Pancreas (tissue), 10 donors: ENCODE measurements at regions not wholly inside any gene's neighbourhood (a gene's known extent, or its start where the extent isn't known, plus 50 kb on each side); places are given as distances from the start of the nearest gene placed in this dataset.

ENCODE experiments used
- ATAC-seq, 4 donors: fragments of 200-7000 bp; cut with Tn5 transposase; one replicate each; pipeline versions ENCODE4 v1.8.0 to v1.9.1; 2020; ENCODE audit warnings: mild to moderate bottlenecking in 4 of 4, moderate library complexity in 4 of 4
- DNase-seq, 6 donors: peaks; one replicate each; pipeline ENCODE4 v3.0.0-alpha.2; 2020
- FAIRE-seq: peaks from 2 replicates; lab custom pipeline; 2012; peaks lifted over from hg19 to GRCh38; lab: Jason Lieb, UNC
- H3K27ac ChIP-seq, 4 donors: fragments of 200-600 bp; sonication (generic); 1 replicate in 3 of 4; 2 replicates in 1 of 4; pipeline versions ENCODE4 v1.5.0 to v1.8.0; 2020
- H3K27me3 ChIP-seq, 4 donors: fragments of 200-600 bp; one replicate each; pipeline ENCODE4 v1.8.0; 2021
- H3K36me3 ChIP-seq, 3 donors: fragments of 200-600 bp; sonication (generic) in 1 of 3; one replicate each; pipeline versions ENCODE4 v1.5.0 to v1.8.0; 2020 to 2021
- H3K4me1 ChIP-seq, 3 donors: fragments of 200-600 bp; one replicate each; pipeline ENCODE4 v1.8.0; 2021
- H3K4me3 ChIP-seq, 4 donors: fragments of 200-600 bp; sonication (generic) in 2 of 4; one replicate each; pipeline versions ENCODE4 v1.5.0 to v1.8.0; 2020 to 2021
- H3K9me3 ChIP-seq, 4 donors: fragments of 200-600 bp; one replicate each; pipeline ENCODE4 v1.8.0; 2021
- CTCF ChIP-seq, 4 donors: fragments of 200-600 bp; sonication (generic) in 3 of 4; IDR thresholded peaks; one replicate each; pipeline versions ENCODE4 v1.5.0 to v1.8.0; 2021; ENCODE audit warnings: antibody characterized with exemption in 4 of 4
- WGBS, 2 donors: extraction: QIAGEN DNeasy Blood & Tissue Kit; methylation state at CpG; one replicate each; pipeline ENCODE4 v1.1.7; 2013; 5-methylcytosine and 5-hydroxymethylcytosine counted together
- intact Hi-C, 3 donors: fragments of 100-400 bp; cut with DNase I; formaldehyde crosslinking; loops; one replicate each; pipeline versions ENCODE4 v1.11.1 to v1.14.2; 2022
- donor health status: healthy with polysubstance abuse.
- donor health status: DM: no; HTN: no; CAD: no; lungs with moderate emphysema.
- donor health status: DM: no; HTN: no; CAD: no.
- donor health status: control.
- donor health status: control.
- donor health status: Bipolar disorder and iron deficiency.
- donor health status: DM: yes; HTN: yes; CAD: no.
- donor health status: DM: no; HTN: no; CAD: no.
- donor health status: DM: no; HTN: no; CAD: no.
- donor health status: DM: yes; HTN: yes; CAD: no.

DNA sequence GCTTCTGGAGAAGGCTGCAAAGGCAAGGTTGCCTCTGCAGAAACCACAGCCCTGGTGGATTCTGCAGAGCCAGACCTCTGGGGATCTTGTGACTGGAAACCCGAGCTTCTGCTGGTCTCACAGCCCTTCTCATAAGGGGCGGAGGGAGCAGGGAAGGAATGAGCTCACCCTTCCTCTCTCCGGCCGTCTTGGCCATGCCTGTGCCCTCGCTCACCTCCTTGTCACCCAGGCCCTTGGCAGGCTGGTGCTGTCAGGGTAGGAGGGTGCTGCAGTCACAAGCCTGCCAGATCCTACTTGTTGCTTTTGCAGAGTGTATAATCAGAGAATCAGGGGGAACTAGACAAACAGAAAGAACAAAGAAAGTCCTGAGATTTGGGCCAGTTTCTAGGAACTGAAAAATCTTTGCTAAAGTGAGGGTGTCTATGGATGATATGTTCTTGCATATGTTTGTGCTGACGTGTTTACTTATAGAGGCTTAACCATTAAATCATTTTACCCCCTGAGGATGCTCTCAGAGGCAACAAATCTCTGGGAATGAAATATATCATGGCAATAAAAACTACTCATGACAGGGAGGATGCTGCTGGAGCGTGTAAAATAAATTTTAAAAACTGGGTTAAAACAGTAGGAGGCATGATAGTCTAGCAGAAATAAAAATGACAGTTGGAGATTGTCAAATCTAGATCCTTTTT is 244.9 kb upstream of the SOX4 start:
- FAIRE-seq (no peak), DNase-seq (no peak), ATAC-seq (peak in 2 of 4 donors; percentile 59 to 73)
- no peak for TF ChIP-seq CTCF (IDR thresholded peaks at IDR 0.05)
- no peaks in the 10 kb centered on the region for H3K9me3 ChIP-seq
- no peaks in the 10 kb centered on the region for H3K27me3 ChIP-seq
- H3K4me3 ChIP-seq = no peak overlapping the region
- H3K36me3 ChIP-seq = no peaks in the 10 kb centered on the region
- no peak overlapping the region for H3K27ac ChIP-seq
- intact Hi-C loops = no loop called here
- no peaks in the 10 kb centered on the region for H3K4me1 ChIP-seq
- 60 to 61% methylated on average over 7 of the region's 7 CpGs for WGBS, 2 donors

- intact Hi-C loops = no loop called here
- DNase-seq = no peak
These were observed 243.7 kb upstream of the SOX4 start for GRCh38 chr6:21349834-21350233.

GRCh38 chr6:21350926-21351325 is 242.6 kb upstream of the SOX4 start:
- no peak for FAIRE-seq
- Histone ChIP-seq H3K9me3 (no peaks in the 10 kb centered on the region), H3K4me3 (no peak overlapping the region), H3K36me3 (no peaks in the 10 kb centered on the region), H3K27me3 (no peaks in the 10 kb centered on the region), H3K4me1 (no peaks in the 10 kb centered on the region), H3K27ac (no peak overlapping the region)
- no peak for DNase-seq
- ATAC-seq = no peak
- TF ChIP-seq CTCF (IDR thresholded peaks at IDR 0.05) = no peak
- 74 to 75% methylated on average over 5 of the region's 5 CpGs for WGBS, 2 donors
- intact Hi-C loops = no loop called here

More at GRCh38 chr6:21349834-21350233, 243.7 kb upstream of the SOX4 start:
- FAIRE-seq = no peak
- ATAC-seq = no peak
- WGBS, 2 donors = 81 to 83% methylated on average over 3 of the region's 3 CpGs
- no peaks in the 10 kb centered on the region for H3K9me3 ChIP-seq
- no peak overlapping the region for H3K27ac ChIP-seq
- no peaks in the 10 kb centered on the region for H3K27me3 ChIP-seq
- H3K4me3 ChIP-seq = no peak overlapping the region
- no peaks in the 10 kb centered on the region for H3K4me1 ChIP-seq
- no peaks in the 10 kb centered on the region for H3K36me3 ChIP-seq
- no peak for TF ChIP-seq CTCF (IDR thresholded peaks at IDR 0.05)

DNA sequence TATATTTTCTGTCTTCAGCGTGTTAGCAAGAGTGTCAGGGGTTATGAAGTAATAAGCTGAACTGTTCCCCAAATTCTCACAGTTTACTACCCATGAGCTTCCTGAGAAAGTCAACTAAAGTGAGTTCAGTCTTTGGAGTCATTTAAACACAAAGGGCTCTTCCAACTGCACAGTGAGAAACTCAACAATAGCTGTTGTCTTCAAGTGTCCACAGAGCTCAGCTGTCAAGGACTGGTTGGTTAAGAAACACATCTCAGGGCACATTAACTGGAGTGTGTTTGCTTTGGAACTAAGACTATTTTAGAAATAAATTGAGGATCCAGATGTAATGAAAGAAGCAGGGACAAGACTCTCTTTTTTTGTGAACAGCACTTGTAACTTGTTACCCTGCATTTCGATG is 241.4 kb upstream of the SOX4 start:
- ATAC-seq (no peak), FAIRE-seq (no peak), DNase-seq (no peak)
- Histone ChIP-seq H3K36me3 (no peaks in the 10 kb centered on the region), H3K27me3 (no peaks in the 10 kb centered on the region), H3K4me1 (no peaks in the 10 kb centered on the region), H3K27ac (no peak overlapping the region), H3K9me3 (no peaks in the 10 kb centered on the region), H3K4me3 (no peak overlapping the region)
- intact Hi-C loops = no loop called here
- no peak for TF ChIP-seq CTCF (IDR thresholded peaks at IDR 0.05)
- 72 to 92% methylated on average over 2 of the region's 2 CpGs for WGBS, 2 donors

DNA sequence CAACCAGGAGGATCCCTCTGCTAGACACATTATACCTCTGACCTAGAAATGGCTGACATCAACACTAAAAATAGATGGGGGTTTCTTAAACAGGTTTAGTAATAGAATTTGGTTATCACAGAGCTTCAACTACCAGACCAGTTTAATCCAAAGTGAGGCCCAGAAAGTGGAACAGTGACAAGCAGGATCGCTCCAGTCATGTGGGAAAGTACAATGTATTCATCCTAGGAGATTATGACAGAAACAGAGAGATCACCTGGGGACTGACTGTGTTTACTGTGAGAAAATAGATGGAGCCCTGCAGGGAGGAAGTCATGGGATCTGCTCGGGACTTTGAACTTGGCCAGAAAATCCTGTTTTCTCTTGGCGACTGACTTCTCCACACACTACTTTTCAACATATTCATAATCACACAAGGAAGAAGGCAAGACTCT is 238.7 kb upstream of the SOX4 start:
- no peak overlapping the region for H3K27ac ChIP-seq
- no peak for FAIRE-seq
- no peaks in the 10 kb centered on the region for H3K36me3 ChIP-seq
- H3K9me3 ChIP-seq = no peaks in the 10 kb centered on the region
- no peak for DNase-seq
- intact Hi-C loops = no loop called here
- no peaks in the 10 kb centered on the region for H3K4me1 ChIP-seq
- 66 to 72% methylated on average over 3 of the region's 3 CpGs for WGBS, 2 donors
- no peak overlapping the region for H3K4me3 ChIP-seq
- ATAC-seq = peak in 2 of 4 donors; percentile 56 to 57
- no peak for TF ChIP-seq CTCF (IDR thresholded peaks at IDR 0.05)
- H3K27me3 ChIP-seq = no peaks in the 10 kb centered on the region
